ENCODE measurements at regions not wholly inside any gene's neighbourhood (a gene's known extent, or its start where the extent isn't known, plus 50 kb on each side); places are given as distances from the start of the nearest gene placed in this dataset.

GRCh38 chr7:94294471-94295131 is 100.1 kb upstream of the COL1A2 start:
- TF ChIP-seq, protein P1, sequence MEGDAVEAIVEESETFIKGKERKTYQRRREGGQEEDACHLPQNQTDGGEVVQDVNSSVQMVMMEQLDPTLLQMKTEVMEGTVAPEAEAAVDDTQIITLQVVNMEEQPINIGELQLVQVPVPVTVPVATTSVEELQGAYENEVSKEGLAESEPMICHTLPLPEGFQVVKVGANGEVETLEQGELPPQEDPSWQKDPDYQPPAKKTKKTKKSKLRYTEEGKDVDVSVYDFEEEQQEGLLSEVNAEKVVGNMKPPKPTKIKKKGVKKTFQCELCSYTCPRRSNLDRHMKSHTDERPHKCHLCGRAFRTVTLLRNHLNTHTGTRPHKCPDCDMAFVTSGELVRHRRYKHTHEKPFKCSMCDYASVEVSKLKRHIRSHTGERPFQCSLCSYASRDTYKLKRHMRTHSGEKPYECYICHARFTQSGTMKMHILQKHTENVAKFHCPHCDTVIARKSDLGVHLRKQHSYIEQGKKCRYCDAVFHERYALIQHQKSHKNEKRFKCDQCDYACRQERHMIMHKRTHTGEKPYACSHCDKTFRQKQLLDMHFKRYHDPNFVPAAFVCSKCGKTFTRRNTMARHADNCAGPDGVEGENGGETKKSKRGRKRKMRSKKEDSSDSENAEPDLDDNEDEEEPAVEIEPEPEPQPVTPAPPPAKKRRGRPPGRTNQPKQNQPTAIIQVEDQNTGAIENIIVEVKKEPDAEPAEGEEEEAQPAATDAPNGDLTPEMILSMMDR (IDR thresholded peaks at IDR 0.05) = no peak
- no peak for TF ChIP-seq POLR2A (IDR thresholded peaks at IDR 0.05)
